DMS114 treated with DMSO at 0.1 percent for 48 hours (cell line): ENCODE measurements at regions not wholly inside any gene's neighbourhood (a gene's known extent, or its start where the extent isn't known, plus 50 kb on each side); places are given as distances from the start of the nearest gene placed in this dataset.
"Not testable (repeated sequence)": the region's sequence is repeated elsewhere in the genome, so short reads cannot be mapped to it uniquely, and the experiment has no call there.

Source experiments
- DNase-seq: peaks from one replicate; lab custom pipeline; 2025; ENCODE audit not compliant: unreplicated experiment; lab: John Stamatoyannopoulos, UW

DNA sequence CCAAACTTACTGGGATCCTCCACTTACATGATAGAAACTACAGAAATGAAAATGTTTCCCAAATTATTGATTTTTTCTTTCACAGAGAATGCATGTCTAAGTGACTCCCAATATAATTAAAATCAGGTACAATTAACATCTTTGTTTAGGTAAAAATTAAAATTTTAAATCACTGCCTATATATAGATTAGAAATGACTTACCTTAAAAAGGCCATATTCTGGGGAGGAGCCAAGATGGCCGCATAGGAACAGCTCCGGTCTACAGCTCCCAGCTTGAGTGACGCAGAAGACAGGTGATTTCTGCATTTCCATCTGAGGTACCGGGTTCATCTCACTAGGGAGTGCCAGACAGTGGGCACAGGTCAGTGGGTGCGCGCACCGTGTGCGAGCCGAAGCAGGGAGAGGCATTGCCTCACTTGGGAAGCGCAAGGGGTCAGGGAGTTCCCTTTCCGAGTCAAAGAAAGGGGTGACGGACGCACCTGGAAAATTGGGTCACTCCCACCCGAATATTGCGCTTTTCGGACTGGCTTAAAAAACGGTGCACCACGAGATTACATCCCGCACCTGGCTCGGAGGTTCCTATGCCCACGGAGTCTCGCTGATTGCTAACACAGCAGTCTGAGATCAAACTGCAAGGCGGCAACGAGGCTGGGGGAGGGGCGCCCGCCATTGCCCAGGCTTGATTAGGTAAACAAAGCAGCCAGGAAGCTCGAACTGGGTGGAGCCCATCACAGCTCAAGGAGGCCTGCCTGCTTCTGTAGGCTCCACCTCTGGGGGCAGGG is 757.9 kb downstream of the C4orf33 start:
- not testable (repeated sequence) for DNase-seq

DNA sequence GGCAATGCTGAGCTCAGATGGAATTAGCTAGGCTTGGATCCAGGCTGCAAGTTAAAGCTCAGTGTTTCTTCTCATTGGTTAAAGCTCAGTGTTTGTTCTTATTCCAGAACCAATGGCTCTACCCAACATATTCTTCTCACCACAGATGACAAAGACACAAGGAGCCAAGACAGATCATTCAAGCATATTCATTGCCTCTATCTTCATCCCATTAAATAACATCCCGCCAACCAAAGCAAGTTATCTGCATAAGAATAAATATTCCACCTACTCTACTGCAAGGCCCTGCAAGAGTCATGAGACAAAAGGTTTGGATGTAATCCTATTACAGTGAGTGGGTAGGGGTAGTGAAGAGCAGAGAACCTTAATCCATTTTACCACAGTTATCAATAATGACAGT is 766.5 kb downstream of the C4orf33 start:
- no peak for DNase-seq

DNA sequence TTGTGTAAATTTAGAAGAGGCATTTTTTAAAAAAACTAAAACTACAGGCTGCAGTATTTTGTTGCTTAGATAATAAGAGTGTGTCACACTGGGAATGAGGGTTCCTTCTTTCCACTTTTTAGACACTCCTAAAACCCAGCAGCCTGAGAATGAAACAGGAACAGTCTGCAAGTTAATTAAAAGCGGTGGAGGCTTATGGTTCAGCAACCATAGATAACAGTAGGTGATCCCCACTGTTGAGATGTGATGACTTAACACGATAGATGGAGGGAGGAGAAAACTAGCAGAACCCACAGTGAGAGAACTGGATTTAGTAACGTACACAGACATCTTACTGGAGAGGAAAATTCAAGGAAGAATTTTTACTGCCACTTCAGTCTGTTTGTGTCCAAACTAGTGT is 767.3 kb downstream of the C4orf33 start:
- no peak for DNase-seq

DNA sequence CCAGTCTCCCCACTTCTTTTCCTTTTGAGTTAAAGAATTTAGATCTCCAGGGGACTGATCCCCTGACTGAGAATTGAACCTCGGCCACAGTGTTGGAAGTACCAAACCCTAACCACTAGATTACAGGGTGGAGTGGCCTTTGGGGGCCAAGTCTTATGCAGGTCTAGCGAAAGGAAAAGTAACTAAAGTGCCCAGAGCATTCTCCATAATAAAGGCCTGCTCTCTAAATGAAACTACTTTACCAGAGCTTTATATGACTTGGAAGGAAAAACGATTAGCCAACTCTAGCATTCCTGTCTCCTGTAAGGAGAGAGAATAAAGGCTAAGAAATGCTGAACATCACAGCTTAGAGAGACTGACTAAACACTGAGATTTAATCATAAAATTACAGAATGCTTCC is 788.0 kb downstream of the C4orf33 start:
- no peak for DNase-seq

DNA sequence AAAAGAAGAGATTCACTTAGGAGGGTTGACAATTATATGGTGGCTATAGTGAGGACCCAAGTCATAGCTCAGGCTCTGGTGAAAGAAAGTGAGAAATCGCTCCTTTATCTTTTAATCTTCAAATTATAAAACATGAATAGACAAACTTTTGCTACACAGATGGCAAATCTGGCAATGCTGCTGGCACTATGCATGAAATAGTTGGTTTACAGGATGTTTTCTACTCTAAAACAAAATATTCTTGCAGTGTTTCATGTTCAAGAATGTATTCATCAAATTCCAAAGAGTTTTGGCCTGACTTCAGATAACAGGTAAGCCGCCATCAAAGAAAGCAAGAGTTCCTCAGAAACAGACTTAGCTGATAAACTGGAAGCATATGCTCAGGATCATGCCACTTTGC is 801.2 kb downstream of the C4orf33 start:
- no peak for DNase-seq

DNA sequence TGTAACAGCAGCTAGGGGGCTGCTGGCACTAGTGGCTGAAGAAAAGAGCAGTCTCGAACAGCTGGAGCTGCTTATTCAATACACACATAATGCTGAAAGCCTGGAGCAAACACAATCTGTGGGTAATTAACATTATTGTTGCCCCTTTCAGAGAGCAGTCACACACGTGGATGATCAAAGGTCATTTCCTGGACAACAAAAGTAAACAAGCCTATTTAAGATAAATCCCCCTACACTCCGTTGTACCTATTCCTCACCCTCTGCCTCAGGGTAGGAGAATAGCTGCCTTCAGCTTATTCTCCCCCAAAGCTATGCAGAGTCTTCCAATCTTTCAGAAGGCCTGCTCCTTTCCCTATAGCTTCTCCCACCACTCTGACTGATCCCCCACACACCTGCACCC is 803.9 kb downstream of the C4orf33 start:
- DNase-seq, result no peak

DNA sequence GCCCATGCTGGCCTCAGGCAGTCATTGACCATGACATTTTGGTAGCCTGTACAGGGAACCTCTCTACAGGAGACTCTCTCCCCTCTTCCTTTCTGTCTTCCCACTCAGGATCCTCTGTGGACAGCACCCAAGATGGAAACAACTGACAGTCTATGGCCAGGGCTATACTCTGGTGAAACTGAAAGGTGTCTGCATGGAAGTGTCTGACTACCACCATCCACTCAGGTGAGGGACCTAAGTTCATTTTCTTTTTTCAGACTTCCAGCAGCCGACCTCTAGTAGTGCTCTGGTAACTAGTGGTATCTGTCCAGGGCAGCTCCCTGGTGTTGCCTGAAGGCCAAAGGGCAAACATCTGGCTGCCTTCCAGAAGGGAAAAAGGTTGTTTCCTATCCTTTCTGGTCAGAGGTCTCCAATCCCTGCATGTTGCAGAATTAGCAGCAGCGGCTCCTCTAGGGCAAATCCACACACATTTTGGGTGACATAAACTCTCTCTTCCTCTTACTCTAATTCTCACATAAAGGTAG is 804.5 kb downstream of the C4orf33 start:
- DNase-seq, result no peak

DNA sequence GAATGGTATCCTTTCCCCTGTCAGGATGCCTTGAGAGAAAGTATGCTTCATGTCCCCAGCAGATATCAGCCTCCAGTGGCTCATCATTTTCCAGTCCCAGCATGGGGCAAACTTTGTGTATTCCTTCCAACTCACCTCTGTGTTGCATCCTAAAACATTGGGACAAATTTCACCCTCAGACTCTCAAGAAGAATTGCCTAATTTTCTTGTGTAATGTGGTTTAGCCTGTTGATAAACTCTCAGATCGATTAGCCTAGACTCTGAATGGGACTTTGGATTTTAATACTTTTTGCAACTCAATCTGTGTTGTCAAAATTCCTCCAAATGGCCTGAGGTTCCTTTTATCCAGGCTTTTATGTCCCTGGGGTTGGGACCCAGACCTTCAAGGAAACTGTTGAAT is 805.3 kb downstream of the C4orf33 start:
- no peak for DNase-seq

DNA sequence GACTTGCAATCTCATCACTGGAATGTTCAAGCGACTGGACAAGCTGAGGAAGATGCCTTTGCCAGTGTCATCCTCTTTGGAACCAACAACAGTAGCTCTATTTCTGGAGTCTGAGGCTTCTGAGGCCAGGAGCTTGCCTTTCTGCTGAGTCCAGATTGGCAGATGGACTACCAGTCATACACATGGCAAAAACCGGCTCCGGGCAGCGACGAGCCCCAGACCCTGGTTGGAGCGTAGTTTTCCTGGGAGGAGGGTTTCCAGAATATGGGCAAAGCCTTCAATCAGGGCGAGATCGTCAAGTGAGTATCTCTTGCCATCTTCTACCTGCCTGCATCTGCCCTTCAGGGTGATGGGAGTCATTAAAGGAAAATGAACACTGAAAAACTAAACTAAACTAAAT is 807.9 kb downstream of the C4orf33 start:
- DNase-seq, result no peak

DNA sequence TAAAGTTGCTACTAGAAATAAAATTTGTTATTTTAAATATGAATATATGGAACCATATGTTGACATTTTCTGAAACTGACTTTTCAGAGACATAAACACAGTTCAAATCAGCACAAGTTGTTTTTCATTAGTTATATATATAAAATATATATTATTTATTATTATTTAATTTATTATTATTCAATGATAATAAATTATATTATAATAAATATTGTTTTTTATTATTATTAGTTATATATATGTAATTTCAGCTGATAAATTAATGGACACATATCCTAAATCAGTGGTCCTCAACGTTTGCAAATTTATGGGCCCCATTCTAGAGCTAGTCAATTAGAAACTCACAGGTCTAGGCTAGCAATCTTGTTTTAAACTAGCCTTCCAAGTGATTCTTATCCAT is 809.3 kb downstream of the C4orf33 start:
- DNase-seq, result no peak

DNA sequence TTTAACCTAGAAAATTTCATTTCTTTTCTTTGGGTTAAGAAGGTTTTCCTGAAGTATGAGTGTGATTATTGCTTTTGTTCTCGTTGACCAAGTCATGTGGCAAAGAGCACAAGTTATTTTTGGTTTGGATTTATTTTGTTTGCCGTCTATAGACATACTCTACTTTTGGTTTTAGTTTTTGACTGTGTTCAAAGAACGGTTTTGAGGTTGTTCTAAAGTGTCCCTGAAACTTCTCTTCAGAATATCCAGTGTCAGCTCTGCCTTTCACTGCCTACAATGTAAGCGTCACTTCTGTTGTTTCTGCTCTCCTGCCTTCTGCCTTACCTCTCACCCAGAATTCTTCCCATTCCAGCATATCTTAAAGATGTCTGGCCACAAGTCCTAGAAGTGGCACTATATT is 812.2 kb downstream of the C4orf33 start:
- DNase-seq, result no peak

DNA sequence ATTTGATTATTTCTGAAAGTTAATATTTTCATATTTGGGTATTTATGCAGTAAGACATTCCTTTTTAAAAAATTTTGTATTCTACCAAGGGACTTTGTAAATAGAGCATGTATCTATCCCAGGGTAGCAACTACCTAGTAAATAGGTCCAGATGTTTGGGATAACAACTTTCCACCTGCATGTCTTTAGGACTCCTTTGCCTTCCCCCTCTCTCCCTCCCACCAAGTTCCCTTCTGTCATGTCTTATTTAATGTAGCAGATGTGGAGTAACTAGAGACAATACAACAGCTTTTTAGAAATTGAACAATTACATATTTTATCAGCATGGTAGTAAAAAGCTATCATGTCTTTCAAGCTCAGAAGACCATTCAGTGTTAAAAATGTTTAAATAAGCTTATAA is 821.0 kb downstream of the C4orf33 start:
- no peak for DNase-seq

DNA sequence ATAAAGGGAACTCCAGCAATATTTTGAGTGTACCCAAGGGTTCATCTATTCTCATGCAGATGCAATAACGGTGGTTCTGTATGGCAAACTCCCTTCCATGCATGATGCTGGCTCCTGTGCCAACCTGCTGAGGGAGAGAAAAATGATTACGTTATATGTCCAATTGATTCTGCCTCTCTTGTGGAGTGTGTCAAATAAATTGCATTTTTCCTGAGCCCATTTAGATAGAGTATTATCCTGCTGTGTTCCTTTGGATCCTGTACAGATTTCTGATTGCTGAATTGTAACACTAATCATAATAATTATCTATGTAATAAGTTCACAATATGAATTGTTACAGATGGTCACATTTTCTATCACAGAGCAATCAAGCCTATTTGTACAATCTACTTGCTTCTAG is 821.7 kb downstream of the C4orf33 start:
- no peak for DNase-seq

DNA sequence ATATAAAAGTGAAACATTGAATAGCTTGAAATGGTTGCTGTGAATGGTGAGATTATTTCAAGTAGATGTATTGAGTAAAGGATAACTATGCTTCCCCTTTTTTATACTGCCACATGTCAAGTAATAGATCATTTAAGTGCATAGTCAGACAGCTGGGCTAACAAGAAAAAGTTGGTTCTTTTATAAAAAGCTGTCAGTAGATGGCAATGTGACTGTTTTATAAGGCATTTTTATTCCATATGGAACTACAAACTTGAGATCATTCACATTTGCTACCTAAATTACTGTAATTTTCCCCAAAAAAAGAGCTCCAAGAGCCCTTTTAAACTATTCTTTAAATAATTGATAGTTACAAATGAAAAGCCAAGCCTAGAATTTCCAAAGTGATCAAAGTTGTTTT is 831.0 kb downstream of the C4orf33 start:
- no peak for DNase-seq

DNA sequence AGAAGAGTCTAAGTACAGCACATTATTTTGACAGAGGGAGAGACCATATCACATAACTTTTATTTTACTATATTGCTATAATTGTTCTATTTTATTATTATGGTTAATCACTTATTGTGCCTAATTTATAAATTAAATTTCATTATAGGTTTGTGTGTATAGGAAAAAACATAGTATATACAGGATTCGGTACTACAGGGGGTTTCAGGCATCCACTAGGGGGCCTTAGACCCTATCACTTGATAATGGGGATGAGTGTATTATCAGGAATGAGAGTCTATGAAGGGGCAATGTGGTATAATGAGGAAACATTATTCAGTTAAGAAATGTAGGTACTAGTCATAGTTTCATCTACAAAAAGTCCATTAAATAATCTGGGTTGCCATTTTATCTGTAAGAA is 833.1 kb downstream of the C4orf33 start:
- no peak for DNase-seq

DNA sequence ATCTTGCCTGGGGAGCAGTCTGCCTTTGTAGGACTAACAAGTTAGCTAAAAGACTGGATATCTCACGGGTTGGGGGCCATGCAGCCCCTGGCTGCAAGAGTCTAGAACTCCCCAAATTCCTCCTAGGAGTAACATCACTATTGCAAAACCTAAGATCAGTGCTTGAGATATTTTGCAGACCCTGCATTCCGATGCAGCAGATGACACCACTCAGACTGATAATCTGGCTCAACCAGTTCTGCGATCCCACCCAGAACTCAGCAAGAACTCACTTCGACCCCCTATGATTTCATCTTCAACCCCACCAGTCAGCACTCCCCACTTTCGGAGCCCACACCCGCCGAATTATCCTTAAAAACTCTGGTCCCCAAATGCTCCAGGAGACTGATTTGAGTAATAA is 834.0 kb downstream of the C4orf33 start:
- no peak for DNase-seq

DNA sequence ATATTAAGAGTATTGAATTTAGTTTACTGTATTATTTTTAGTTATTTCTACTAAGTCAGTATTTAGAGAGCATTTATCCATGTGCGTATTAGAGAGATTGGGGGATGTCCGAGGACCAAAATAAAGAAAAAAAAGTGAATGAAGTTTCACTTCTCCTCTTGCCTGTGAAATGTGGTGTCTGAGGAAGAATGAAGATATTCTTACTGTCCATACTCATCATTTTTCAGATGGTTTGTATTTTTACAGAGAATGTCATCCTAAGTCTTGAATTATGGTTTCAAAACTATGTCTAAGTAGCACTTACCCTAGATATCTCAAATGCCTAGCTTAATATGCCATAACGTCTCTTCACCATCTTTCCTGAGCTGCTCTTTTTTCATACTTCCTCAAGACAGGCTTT is 854.3 kb downstream of the C4orf33 start:
- DNase-seq, result no peak

DNA sequence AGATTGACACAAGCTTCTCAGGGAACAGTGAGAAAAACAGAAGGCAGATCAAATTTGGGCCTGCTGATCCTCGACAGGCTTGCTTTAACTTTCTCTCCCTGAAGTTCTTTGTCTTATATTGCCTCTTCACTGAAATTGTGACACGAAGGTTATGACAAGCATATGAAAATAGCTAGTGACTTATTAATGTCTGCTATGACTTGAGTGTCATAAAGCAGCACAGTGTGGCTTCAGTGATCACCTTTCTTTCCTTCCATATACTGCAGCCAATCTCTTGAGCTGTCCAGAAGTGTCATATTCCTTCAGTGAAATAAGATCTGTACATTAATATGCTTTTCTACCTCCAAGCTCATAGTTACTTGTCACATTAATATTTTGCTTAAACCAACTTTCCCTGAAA is 870.2 kb downstream of the C4orf33 start:
- no peak for DNase-seq

DNA sequence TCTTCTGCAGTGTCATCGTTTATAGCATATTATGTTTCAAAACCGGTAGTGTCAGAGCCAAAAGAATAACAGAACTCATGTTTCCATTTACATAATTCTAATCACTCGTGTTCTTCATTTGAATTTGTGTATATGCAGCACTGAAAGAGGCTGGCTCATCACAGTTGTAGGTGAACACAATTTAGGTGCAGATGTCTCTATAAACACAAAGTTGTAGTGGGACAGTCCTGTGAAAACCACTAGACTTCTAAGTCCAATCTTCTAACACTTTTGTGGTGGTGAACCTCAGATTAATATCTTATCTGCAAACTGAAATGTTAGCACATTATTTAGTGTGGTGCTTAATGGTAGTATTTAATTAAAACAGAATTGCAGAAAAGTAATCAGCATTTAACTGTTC is 872.4 kb downstream of the C4orf33 start:
- DNase-seq, result no peak

DNA sequence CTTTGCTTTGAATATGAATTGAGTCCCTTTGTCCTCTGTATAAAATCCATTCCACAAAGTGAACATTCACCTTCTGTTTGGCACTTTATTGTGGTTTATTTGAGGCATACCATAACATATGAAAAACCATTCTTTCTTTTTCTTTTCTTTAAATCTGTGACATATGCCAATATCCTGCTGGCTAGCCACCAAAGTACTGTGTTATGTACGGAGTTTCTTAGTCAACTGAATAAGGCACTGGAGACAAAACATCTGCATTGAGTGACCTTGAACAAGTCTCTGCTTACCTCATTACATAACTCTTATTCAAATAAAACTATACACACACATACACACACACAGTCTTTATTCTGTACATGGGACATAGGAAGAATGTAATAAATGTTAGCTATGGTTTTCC is 872.8 kb downstream of the C4orf33 start:
- no peak for DNase-seq

DNA sequence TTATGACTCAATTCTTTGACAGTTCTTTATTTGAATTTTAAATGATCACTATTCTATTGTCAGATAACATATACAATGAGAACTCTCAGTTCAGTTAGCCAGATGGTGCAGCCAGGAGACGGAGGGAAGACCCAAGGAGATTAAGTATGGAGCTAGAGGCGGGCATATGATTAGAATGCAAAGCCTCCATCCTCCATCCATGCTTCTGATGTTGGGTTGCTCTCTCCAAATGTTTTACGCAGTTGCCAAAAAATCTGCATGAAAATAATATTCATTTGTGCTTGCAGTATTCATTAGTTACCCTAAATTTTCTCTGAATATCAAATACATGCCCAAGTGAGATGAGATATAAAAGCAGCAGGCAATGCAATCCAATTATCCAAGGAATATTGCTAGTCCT is 874.8 kb downstream of the C4orf33 start:
- DNase-seq, result no peak

DNA sequence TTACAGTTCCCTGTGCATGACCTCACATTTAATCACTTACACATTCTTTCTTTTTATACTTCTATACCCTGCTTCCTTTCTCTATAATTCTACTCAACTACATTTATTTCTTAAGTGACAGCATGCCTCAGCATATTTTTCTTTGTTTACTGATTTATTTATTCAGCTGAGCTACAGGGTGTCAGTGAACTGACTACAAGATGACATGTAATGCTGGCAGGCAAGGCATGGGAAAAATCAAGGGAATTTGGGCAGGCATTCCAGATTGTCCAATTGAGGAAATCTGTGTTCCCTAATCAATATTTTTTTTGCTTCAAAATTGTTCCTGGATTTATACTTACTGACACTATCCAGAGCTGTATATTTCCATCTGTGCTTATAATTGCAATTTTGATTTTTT is 875.5 kb downstream of the C4orf33 start:
- no peak for DNase-seq

DNA sequence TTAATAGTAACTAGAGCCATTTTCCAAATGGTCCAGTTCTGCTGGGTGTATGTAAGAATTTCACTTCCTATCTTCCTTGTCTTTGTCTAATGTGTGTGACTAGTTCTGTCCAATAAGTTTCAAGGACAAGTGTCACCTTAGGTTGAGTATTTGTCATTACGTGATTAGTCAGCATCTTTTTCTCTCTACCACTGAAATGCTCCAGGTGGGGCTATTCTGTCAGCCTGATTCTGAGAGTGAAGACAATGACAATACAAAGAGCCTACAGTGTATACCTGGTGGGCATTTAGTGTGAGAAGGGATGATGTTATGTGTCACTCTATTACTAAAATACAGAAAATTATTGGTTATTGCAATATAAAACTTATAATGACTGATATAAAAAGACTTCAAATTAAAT is 876.3 kb downstream of the C4orf33 start:
- no peak for DNase-seq
